PC-9 (cell line): ENCODE measurements at regions not wholly inside any gene's neighbourhood (a gene's known extent, or its start where the extent isn't known, plus 50 kb on each side); places are given as distances from the start of the nearest gene placed in this dataset.

Experiments used
- BruUV-seq: library from RNA; stranded (reverse); fragments of 400-500 nt; replicated peaks from 2 replicates; lab custom pipeline; 2021; lab: Mats Ljungman, UMichigan
- CTCF ChIA-PET: fragments of 300-600 bp; sonication (Branson Sonifier 250); formaldehyde crosslinking; loops from one replicate; lab custom pipeline; 2022; ENCODE audit warnings: antibody characterized with exemption; lab: Charles Lee
- POLR2A ChIA-PET: fragments of 300-600 bp; sonication (Branson Sonifier 250); formaldehyde crosslinking; loops from one replicate; lab custom pipeline; 2022; ENCODE audit warnings: antibody characterized with exemption; ENCODE audit not compliant: unreplicated experiment; lab: Charles Lee
- DNase-seq, 2 experiments: peaks; one replicate each; pipeline versions ENCODE4 v3.0.0 to v3.0.0-alpha.2; 2015 to 2022; ENCODE audit warnings: mixed read lengths in 1 of 2
- H2AFZ ChIP-seq: fragments of 200-600 bp; sonication (generic); 2 replicates; pipeline ENCODE4 v1.8.1; 2017; ENCODE audit warnings: antibody characterized with exemption
- H3F3A ChIP-seq: fragments of 200-600 bp; sonication (generic); 2 replicates; pipeline ENCODE4 v1.8.1; 2017; ENCODE audit warnings: antibody characterized with exemption, mild to moderate bottlenecking, low read depth; ENCODE audit not compliant: insufficient read depth
- H3K27ac ChIP-seq: fragments of 200-600 bp; sonication (generic); 2 replicates; pipeline ENCODE4 v1.6.1; 2016; ENCODE audit warnings: mixed run types
- H3K27me3 ChIP-seq: fragments of 200-600 bp; sonication (generic); 2 replicates; pipeline ENCODE4 v1.6.1; 2016; ENCODE audit warnings: low read depth, mixed run types; ENCODE audit not compliant: insufficient read depth
- H3K36me3 ChIP-seq: fragments of 200-600 bp; sonication (generic); 2 replicates; pipeline ENCODE4 v1.6.1; 2016; ENCODE audit warnings: low read depth, mixed run types
- H3K4me1 ChIP-seq: fragments of 200-600 bp; sonication (generic); replicated peaks from 2 replicates; pipeline ENCODE4 v1.6.1; 2016; ENCODE audit warnings: mixed run types; ENCODE audit not compliant: insufficient read depth
- H3K4me2 ChIP-seq: fragments of 200-600 bp; sonication (generic); 2 replicates; pipeline ENCODE4 v1.6.1; 2017; ENCODE audit warnings: mixed run types
- H3K4me3 ChIP-seq: fragments of 200-600 bp; sonication (generic); 2 replicates; pipeline ENCODE4 v1.6.1; 2016; ENCODE audit warnings: mixed run types
- H3K79me2 ChIP-seq: fragments of 200-600 bp; sonication (generic); 2 replicates; pipeline ENCODE4 v1.6.1; 2017; ENCODE audit warnings: low read depth, mixed run types
- H3K9me2 ChIP-seq: fragments of 200-600 bp; sonication (generic); 2 replicates; pipeline ENCODE4 v1.8.1; 2017; ENCODE audit warnings: mild to moderate bottlenecking; ENCODE audit not compliant: insufficient read depth
- H3K9me3 ChIP-seq: fragments of 200-600 bp; sonication (generic); 2 replicates; pipeline ENCODE4 v1.8.1; 2016; ENCODE audit warnings: low read depth; ENCODE audit not compliant: insufficient read depth
- H4K20me1 ChIP-seq: fragments of 200-600 bp; sonication (generic); 2 replicates; pipeline ENCODE4 v1.8.1; 2017; ENCODE audit not compliant: insufficient read depth
- CTCF ChIP-seq: fragments of 200-600 bp; sonication (generic); conservative IDR thresholded peaks from 2 replicates; pipeline ENCODE4 v1.6.1; 2017; ENCODE audit warnings: mixed run types, antibody characterized with exemption, mild to moderate bottlenecking, moderate library complexity
- EZH2 ChIP-seq: fragments of 200-600 bp; sonication (generic); IDR thresholded peaks from 2 replicates; pipeline ENCODE4 v1.8.0; 2017; ENCODE audit warnings: antibody characterized with exemption, low read depth
- intact Hi-C: fragments of 100-400 bp; cut with micrococcal nuclease; formaldehyde crosslinking; loops from one replicate; pipeline ENCODE4 v1.10.0; 2022; ENCODE audit not compliant: unreplicated experiment

GRCh38 chr6:132132422-132132821, 181.2 kb upstream of the CCN2 start:
- H3K9me2 ChIP-seq: 0 out of 2 replicates have a peak, but pooled peaks cover 6% of the 10 kb centered on the region
- no peaks in the 10 kb centered on the region for H3K36me3 ChIP-seq
- POLR2A ChIA-PET: no interaction called here
- H3K27me3 ChIP-seq: no peaks in the 10 kb centered on the region
- intact Hi-C loops: no loop called here
- H3K9me3 ChIP-seq: no peaks in the 10 kb centered on the region
- DNase-seq: peak in 1 of 2 experiments; percentile 15
- no peaks in the 10 kb centered on the region for H4K20me1 ChIP-seq
- CTCF ChIA-PET: no interaction called here
- H2AFZ ChIP-seq: no peak overlapping the region
- H3K4me3 ChIP-seq: no peak overlapping the region
- no peak overlapping the region for H3K4me2 ChIP-seq
- H3K79me2 ChIP-seq: no peaks in the 10 kb centered on the region
- TF ChIP-seq EZH2 (no peak), CTCF (no peak)
- H3F3A ChIP-seq: no peaks in the 10 kb centered on the region
- no peak overlapping the region for H3K27ac ChIP-seq
- BruUV-seq: no TSS peak
- H3K4me1 ChIP-seq: 0 out of 2 replicates have a peak, but pooled peaks cover 11% of the 10 kb centered on the region

GRCh38 chr6:132131758-132132157, 180.6 kb upstream of the CCN2 start:
- Histone ChIP-seq H3K79me2 (no peaks in the 10 kb centered on the region), H3K9me2 (peaks cover 6% of the 10 kb centered on the region; the same call in 1 of the 2 replicates), H3K27me3 (no peaks in the 10 kb centered on the region), H3K4me3 (no peak overlapping the region), H2AFZ (no peak overlapping the region), H3K4me1 (0 out of 2 replicates have a peak, but pooled peaks cover 11% of the 10 kb centered on the region), H3F3A (no peaks in the 10 kb centered on the region), H3K36me3 (no peaks in the 10 kb centered on the region), H3K9me3 (no peaks in the 10 kb centered on the region), H3K4me2 (0 out of 2 replicates have a peak overlapping the region, but pooled peaks have one; percentile 5), H3K27ac (no peak overlapping the region), H4K20me1 (no peaks in the 10 kb centered on the region)
- no TSS peak for BruUV-seq
- peak; percentile 34 to 57 for DNase-seq
- TF ChIP-seq EZH2 (no peak), CTCF (no peak)
- ChIA-PET POLR2A (interaction anchor here (0.7 kb wide), 1 partner anchor 15 kb away, joined by 4 read pairs; no protein-coding TSS in a partner anchor), CTCF (no interaction called here)
- intact Hi-C loops: no loop called here

GRCh38 chr6:132131351-132131750, 180.2 kb upstream of the CCN2 start:
- CTCF ChIA-PET: no interaction called here
- Histone ChIP-seq H3F3A (no peaks in the 10 kb centered on the region), H3K4me3 (no peak overlapping the region), H3K9me2 (peaks cover 6% of the 10 kb centered on the region; the same call in 1 of the 2 replicates), H3K27ac (no peak overlapping the region), H3K27me3 (no peaks in the 10 kb centered on the region), H2AFZ (no peak overlapping the region), H3K4me1 (0 out of 2 replicates have a peak, but pooled peaks cover 11% of the 10 kb centered on the region), H3K4me2 (no peak overlapping the region), H3K36me3 (no peaks in the 10 kb centered on the region), H4K20me1 (no peaks in the 10 kb centered on the region), H3K9me3 (no peaks in the 10 kb centered on the region), H3K79me2 (no peaks in the 10 kb centered on the region)
- TF ChIP-seq CTCF (no peak), EZH2 (no peak)
- intact Hi-C loops: no loop called here
- no peak for DNase-seq
- BruUV-seq: no TSS peak
- POLR2A ChIA-PET: interaction anchor here (0.6 to 0.7 kb wide), 2 partner anchors 15 to 757 kb away, joined by 4 read pairs; no protein-coding TSS in a partner anchor
